GM19043 (cell line): ENCODE measurements at regions not wholly inside any gene's neighbourhood (a gene's known extent, or its start where the extent isn't known, plus 50 kb on each side); places are given as distances from the start of the nearest gene placed in this dataset.

Experiments used
- ATAC-seq: cut with Tn5 transposase; IDR thresholded peaks from one replicate; pipeline ENCODE4 v1.9.1; 2021; ENCODE audit warnings: low read depth; ENCODE audit not compliant: unreplicated experiment

GRCh38 chr9:121598965-121599871 is 52.2 kb upstream of the DAB2IP start:
- no peak for ATAC-seq

GRCh38 chr9:121599872-121600585 is 51.4 kb upstream of the DAB2IP start:
- no peak for ATAC-seq

DNA sequence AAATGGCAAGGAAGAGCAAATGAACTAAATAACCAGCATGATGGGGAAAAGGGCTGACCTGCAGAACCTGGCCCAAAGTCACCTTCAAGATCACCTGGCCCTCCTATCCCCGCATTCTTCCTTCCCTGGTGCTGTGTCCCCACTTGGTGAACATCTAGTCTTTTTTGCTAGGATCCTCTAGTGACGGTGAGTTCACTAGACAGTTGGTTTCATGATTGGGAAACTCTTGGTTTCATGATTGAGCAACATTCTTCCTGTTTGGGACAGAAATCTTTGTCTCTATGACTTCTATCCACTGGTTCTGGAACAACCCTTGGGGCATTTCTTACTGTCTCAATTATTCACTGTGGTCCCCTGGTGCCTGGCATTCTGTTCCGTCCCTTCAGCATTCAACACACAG is 50.2 kb upstream of the DAB2IP start:
- ATAC-seq = no peak
